CD4-positive, alpha-beta T cell treated with Interleukin-6 at 100 ng/mL for 8 hours (primary cell): ENCODE measurements at regions not wholly inside any gene's neighbourhood (a gene's known extent, or its start where the extent isn't known, plus 50 kb on each side); places are given as distances from the start of the nearest gene placed in this dataset.
"Not testable (repeated sequence)": the region's sequence is repeated elsewhere in the genome, so short reads cannot be mapped to it uniquely, and the experiment has no call there.

Source experiments
- DNase-seq: peaks from one replicate; pipeline ENCODE4 v3.0.0-alpha.2; 2020; ENCODE audit warnings: mixed read lengths, low spot score

DNA sequence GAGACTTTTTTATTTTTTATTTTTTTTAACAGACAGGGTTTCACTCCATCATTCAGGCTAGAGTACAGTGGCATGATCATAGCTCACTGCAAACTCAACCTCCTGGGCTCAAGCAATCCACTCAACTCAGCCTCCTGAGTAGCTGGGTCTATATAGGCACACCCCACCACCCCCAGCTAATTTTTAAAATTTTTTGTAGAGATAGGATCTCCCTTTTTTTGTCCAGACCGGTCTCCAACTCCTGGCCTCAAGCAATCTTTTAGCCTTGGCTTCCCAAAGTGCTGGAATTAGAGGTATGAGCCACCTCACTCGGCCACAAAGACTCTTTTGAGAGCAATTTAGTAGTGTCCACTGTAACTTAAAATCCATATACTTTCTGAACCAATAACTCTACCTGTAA, 103.3 kb upstream of the DST start:
- DNase-seq, result no peak

DNA sequence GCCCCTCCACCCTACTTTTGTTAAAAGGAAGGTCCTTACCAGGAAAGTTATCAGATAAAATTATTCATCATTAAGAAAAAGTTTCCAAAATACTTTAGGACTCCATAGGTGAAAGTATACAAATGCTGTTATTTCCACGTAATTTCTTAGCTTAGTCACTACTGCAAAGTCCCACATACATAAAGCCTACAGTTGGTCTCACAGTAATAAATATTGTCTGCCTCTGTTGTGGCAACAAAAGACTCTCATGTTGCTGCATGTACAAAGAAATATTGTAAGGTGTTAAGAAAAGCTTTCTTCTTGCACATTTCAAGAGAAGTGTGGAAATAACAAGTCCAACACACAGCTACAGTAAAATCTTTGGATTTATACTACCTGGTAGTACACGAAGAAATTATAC, 102.4 kb upstream of the DST start:
- no peak for DNase-seq

DNA sequence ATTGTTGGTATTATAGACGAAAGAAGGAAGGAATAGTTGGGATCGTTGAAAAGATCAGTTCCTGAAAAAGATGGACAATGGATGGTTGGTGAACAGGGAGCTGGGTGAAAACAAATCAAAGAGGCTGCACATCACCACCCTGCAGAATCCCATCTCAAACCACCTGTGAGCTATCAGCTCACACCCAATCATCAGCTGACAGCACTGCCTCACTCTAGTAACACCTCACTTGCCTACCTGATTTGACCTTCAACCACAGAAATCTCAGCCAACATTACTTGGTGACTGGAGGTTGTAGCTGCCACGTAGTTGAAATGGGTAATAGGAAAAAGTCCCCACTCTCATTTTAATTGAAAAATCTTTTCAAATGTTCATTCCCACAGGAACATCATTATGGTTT, 101.8 kb upstream of the DST start:
- no peak for DNase-seq

DNA sequence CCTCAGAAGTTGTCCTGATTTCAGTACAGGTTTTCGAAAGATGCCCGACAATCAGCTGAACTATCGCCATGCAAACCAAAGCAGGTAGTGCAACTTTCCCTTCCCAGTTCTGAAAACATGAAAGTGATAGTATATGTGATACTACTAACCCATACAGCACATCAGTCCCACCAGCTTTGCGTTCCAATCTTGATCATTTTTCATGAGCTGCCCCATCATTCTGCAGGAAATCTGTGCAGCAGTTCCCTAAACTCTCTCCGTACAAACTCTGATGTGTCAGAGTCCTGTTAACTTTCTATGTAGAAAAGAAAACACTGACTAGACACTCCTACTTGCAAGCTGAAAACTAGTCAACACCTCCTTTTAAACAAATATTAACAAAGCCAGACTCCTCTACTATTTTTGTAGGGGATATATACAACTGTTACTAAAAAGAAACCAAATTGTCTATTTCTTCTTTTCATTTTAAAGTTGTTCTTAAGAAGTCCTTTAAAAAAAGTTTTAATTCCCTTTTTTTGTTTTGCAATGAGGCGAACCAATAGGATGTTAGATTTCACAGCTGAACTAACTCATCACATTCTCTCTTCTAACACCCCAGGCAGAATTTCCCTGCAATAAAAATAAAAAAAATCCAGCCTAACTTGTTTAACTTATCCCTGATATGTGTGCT, 99.6 kb upstream of the DST start:
- DNase-seq, result no peak

DNA sequence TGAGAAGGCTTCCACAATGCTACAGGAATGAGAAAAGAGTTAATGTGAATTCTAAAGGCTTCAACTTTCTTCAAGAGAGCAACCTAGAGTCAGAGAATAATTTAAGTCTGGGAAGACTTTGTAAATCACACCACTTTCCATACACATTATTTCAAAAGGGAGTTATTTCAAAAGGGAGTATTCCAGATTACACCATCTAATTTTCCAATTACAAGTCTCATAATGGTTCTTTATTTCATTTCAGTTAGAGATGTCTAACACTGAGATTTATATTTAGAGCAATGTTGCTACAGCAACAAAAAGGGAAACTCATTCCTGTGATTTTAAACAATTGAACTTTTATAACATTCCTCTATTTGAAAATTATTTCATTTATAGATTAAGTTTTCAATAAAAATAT, 98.8 kb upstream of the DST start:
- no peak for DNase-seq

DNA sequence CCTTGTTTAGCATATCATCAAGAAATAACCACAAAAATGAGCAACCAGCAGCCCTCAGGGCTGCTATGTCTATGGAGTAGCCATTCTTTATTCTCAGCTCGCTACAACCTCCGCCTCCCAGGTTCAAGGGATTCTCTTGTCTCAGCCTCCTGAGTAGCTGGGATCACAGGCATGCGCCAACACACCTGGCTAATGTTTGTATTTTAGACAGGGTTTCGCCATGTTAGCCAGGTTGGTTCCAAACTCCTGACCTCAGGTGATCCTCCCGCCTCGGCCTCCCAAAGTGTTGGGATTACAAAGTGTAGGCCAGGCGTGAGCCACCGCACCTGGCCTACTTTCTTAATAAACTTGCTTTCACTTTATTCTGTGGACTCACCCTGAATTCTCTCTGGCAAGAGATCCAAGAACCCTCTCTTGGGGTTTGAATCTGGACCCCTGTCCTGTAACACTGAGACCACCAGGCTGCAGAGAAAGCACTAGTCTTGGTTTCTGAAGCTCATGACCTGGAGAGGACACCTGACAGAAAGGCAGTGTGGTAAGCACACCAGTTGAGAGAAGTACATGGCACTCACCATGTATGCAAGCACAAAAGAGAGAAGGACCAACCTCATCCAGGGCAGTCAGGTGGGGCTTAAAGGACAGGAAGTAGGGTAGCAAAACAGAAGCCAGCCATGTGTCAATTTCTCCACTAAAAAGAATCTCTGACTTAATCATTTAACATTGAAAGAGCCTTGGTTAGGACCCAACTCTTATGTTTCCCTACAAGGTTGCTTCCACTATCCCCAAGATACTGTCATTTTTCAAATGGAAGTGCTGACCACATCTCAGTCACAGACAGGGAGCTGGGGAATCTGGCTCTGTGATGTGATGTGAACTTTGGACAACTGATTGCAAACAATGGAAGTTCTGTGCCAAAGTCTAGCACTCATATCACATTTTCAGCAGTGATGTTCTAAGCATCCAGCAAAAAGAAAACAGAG, 97.4 kb upstream of the DST start:
- DNase-seq, result no peak

DNA sequence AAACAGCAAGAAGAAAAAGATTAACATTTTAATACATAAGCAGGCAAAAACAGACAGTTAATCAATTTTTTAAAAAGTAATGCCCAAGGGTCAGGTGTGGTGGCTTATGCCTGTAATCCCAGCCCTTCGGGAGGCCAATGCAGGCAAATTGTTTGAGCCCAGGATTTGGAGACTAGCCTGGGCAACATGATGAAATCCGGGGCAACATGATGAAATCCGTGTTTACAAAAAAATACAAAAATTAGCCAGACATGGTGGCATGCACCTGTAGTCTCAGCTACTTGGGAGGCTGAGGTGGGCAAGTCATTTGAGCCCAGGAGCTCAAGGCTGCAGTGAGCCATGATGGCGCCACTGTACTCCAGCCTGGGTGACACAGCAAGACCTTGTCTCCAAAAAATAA, 94.1 kb upstream of the DST start:
- DNase-seq, result no peak

DNA sequence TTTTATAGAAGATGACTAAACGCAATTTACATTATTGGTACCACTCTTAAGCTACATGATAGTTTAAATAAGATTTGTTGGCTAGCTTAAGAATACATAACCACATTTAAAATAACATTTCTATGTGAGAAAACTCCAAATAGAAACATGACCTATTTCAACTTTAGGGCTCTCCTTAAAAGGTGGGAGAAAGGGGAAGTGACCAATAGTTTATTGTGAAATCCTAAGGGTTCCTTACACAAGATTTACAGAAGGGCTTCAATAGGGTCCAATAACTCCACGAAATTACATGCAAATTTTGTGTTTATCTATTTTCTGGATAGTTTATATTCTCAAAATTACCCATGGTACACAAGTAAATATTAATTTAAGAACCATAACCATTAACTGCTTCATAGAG, 91.6 kb upstream of the DST start:
- no peak for DNase-seq

DNA sequence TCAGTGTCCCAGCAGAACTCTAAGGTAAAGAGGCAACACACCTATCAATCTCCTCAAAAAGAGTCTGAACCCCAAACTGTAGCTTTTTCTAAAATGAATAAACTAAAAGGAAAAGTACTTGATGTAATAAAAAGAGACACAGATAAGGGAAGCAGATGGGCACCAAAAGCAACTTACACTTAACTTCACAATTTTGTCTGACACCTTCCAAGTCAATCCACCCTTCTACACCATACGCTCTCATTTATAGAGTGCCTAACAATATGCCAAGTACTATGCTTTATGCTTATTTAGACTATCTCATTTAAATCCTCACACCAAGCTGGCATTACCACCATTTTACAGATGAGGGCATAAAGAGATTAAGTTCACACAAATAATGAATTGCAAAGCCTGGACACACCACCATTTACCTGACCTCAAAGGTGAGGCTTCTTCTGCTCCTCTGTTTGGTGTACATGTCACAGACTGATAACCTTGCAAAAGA, 90.6 kb upstream of the DST start:
- no peak for DNase-seq

DNA sequence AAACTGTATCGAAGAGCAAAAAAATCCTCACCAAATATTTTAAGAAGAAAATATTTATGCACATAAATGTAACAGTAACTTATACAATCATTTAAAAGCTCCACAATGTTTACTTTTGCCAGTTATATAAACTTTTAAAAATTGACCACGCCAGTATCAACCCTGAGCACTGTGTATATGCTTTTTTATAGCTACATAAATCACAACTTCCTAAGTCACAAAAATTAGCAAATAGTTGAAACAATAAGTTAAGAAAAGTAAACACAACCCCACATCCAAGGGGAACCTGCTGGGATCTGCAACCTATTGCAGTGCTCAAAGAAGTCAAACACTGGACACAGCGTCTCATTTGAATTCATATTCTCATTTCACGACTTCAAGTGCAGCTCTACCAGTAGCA, 89.8 kb upstream of the DST start:
- no peak for DNase-seq

DNA sequence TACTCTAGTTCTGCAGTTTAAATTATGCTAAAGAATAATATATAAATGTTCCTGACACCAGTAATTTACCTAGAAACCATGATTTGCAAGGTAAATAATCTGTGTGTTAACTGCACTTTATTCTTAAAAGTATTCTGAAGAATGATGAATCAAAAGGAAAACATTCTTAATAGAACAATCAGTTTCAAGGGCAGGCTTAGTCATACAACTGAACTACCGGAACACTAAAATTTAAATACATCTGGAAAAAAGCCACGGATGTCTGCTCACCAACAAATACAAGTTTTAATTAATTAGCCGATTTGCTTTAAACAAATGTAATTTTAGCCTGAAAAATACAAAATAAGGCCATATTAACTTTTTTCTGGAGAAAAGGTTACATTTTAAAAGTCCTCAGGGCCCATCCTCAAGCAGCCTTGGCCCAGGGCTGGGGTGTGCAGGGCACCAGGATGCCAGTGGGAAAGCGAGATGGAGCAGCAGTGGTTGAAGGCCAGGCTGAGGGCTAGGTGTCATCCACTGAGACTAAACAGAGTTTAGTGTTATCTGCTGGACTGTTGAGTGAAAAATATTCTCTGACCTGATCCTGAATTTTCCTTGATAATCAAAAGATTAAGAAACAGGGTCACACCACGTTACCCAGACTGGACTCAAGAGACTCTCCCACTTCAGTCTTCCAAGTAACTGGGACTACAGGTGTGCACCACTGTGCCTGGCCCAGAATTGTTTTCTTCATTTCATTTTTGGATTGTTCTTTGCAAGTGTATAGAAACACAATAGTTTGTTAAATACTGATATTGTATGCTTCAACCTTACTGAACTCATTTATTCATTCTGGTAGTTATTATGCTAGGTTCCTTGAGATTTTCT, 88.2 kb upstream of the DST start:
- no peak for DNase-seq

DNA sequence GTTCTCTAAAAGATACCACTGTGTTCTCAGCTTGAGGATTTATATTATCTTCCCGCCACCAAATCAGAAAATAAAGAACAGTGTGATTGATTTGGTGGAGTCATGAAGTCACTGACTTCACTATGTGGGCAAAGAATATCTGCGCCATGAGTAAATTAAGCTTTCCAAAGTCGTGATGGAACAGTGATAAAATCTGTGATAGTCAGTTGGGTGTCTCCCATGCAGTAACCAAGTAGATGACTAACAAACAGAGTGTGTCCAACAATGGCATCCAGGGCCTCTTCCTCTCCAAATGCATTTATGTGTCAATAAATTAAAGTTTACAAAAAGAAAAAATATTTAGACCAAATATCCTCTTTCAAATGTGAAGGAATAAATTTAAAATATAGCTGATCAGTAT, 87.0 kb upstream of the DST start:
- no peak for DNase-seq

DNA sequence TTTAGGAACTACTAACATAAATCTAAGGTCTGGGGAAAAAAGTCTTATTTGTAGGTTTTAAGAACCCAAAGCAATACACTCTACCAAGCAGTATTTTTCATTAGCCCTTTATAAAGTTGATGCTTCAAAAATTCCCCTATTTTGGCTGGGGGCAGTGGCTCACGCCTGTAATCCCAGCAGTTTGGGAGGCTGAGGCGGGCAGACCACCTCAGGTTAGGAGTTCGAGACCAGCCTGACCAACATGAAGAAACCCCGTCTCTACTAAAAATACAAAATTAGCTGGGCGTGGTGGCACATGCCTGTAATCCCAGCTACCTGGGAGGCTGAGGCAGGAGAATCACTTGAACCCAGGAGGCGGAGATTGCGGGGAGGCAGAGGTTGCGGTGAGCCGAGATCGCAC, 86.5 kb upstream of the DST start:
- DNase-seq, result not testable (repeated sequence)

DNA sequence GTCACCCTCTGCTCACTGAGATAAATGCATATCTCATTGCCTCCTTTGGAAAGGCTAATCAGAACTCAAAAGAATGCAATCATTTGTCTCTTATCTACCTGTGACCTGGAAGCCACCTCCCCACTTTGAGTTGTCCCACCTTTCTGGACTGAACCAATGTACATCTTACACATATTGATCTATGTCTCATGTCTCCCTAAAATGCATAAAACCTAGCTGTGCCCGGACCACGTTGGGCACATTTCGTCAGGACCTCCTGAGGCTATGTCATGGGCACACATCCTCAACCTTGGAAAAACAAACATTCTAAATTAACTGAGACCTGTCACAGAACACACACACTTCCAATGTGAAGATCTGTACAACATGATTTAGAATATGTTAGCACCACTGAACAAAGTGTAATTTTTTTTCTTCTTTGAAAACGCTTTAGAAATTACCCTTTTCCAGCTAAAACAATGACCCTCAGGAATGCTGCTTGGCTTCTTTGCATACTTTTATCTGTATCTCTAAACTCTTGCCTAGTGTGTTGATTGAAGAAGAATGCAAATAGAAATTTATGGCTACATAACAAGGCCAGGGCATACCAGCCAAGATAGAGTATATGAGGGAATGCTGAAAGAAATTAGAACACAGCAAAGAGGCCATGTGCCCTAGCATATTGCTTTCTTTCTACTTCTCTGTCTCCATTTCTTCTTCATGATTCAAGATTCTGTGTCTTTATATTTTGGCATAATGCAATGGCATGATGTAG, 84.6 kb upstream of the DST start:
- DNase-seq, result no peak

DNA sequence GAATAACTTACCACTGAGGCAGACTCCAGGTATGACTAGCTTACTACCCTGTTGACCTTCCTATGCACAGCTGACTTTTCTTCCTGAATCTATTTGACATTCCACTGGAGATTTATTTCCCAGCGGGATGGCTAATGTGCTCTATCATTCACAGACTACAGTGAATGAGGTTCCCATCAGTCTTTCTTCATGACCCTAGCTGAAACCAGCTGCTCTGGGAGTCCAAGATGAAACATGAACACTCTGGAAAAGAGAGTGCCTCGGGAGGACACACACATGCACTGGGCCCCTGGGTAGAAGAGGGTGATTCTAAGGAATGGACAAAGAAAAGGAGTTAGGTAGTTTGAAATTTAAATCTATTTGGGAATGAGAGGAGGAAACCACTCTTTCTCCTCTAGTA, 82.6 kb upstream of the DST start:
- no peak for DNase-seq

DNA sequence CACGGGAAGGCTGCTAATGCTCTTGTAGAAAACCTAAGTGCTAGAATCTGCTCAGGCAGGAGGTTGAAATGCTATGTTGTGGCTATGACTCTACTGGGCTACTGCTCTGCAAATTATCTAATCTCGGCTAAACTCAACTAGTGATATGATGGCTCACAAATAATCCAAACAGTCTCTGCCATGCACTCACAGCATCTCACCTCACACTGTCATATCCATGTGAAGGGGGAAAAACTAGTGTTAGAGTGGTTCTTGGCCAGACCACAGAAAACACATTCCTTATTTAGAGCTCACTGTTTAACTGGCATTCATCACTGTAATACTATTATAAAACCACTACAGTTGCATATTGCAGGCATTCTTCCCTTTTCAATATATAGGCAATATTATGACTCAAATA, 81.8 kb upstream of the DST start:
- DNase-seq, result no peak

DNA sequence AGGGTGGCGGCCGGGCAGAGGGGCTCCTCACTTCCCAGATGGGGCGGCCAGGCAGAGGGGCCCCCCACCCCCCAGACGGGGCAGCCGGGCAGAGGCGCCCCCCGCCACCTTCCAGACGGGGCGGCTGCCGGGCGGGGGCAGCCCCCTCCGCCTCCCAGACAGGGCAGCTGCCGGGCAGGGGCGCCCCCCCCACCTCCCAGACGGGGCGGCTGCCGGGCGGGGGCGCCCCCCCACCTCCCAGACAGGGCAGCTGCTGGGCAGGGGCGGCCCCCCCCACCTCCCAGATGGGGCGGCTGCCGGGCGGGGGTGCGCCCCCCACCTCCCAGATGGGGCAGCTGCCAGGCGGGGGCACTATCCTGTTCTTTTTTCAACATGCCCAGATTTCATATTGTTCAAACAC, 78.2 kb upstream of the DST start:
- DNase-seq, result no peak

DNA sequence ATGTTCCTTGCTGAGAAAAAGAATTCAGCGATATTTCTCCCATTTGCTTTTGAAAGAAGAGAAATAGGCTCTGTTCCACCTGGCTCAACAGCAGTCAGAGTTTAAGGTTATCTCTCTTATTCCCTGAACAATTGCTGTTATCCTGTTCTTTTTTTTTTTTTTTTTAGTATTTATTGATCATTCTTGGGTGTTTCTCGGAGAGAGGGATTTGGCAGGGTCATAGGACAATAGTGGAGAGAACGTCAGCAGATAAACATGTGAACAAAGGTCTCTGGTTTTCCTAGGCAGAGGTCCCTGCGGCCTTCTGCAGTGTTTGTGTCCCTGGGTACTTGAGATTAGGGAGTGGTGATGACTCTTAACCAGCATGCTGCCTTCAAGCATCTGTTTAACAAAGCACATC, 77.5 kb upstream of the DST start:
- not testable (repeated sequence) for DNase-seq

DNA sequence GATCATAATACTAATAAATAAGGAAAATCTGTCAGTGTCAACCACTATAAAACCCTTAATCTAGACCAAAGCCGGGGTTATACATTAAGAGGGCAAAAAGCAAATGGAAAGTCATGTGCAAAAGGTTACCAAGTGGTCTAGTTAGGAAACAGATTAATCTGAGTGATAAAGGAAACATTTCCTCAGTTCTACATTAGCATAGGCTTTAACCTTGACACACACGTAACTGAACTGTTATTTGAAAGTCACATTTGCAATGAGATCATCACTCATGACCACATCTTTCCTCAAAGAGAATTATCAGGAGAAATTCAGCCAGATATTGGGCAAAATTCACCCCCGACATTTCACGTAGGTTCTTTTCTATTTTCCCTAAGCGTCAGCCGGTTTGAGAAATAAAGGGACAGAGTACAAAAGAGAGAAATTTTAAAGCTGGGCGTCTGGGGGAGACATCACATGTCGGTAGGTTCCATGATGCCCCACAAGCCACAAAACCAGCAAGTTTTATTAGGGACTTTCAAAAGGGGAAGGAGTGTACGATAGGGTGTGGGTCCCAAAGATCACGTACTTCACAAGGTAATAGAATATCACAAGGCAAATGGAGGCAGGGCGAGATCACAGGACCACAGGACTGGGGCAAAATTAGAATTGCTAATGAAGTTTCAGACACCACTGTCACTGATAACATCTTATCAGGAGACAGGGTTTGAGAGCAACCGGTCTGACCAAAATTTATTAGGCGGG, 76.8 kb upstream of the DST start:
- DNase-seq, result not testable (repeated sequence)

DNA sequence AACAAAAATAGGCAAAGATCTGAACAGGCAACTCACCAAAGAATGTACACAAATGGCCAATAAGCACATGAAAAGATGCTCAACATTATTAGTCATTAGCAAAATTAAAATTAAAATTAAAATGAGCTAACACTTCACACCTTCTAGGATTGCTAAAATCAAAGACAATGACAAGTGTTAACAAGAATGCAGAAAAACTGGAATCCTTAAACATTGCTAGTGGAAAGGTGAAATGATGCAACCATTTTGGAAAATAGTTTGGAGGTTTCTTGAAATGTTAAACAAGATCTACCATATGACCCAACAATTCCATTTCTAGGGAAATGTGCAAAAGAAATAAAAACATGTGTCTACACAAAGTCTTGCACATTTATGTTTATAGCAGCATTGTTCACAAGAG, 75.5 kb upstream of the DST start:
- no peak for DNase-seq

DNA sequence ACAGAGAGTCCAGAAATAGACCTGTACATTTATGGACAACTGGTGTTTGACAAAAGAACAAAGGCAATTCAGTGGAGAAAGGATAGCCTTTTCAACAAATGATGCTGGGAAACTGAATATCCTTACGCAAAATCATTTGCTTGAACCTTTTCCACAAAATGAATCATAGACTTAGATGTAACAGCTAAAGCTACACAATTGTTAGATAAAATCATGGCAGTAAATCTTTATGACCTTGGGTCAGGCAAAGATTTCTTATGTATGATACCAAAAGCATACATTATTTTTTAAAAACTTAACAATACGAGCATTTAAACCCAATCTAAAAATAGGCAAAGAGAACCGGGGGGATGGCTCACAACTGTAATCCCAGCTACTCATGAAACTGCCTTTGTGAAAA, 73.5 kb upstream of the DST start:
- no peak for DNase-seq
